K562 (cell line): ENCODE measurements at regions not wholly inside any gene's neighbourhood (a gene's known extent, or its start where the extent isn't known, plus 50 kb on each side); places are given as distances from the start of the nearest gene placed in this dataset.

Source experiments
- ATAC-seq: fragments of 200-7000 bp; cut with Tn5 transposase; 3 replicates; pipeline ENCODE4 v1.9.1; 2020; ENCODE audit warnings: moderate library complexity
- BruUV-seq: library from RNA; stranded (reverse); fragments of 400-500 nt; replicated peaks from 2 replicates; lab custom pipeline; 2021; lab: Mats Ljungman, UMichigan
- CTCF ChIA-PET: fragments of 300-600 bp; formaldehyde crosslinking; extraction: SDS; loops from one replicate; lab custom pipeline; 2021; ENCODE audit warnings: low intra/inter-chr PET ratio; lab: Yijun Ruan, JAX
- POLR2A ChIA-PET: fragments of 300-600, 350-650 bp; sonication (Branson Sonifier 250); formaldehyde crosslinking; extraction: SDS; loops from one replicate; lab custom pipeline; 2021; ENCODE audit warnings: antibody characterized with exemption, inconsistent platforms; lab: Yijun Ruan, JAX
- DNase-seq, 4 experiments: peaks; one replicate each; pipeline versions ENCODE4 v3.0.0 to v3.0.0-alpha.2; 2011 to 2018; ENCODE audit warnings: low spot score in 3 of 4, mixed read lengths in 3 of 4; ENCODE audit errors: extremely low read depth in 1 of 4
- FAIRE-seq: peaks from 2 replicates; lab custom pipeline; 2011; peaks lifted over from hg19 to GRCh38; lab: Jason Lieb, UNC
- H2AFZ ChIP-seq: 2 replicates; pipeline ENCODE4 v1.6.0; 2011; ENCODE audit warnings: low read depth, low read length, control low read depth, inconsistent platforms
- H3K27ac ChIP-seq: fragments of 200-600 bp; 3 replicates; pipeline ENCODE4 v1.8.0; 2011; ENCODE audit warnings: low read depth, mild to moderate bottlenecking, control low read depth, inconsistent platforms, low read length, moderate library complexity, mixed read lengths; ENCODE audit errors: extremely low read depth
- H3K27me3 ChIP-seq, 2 experiments: fragments of 300-600 bp in 1 of 2; 2 replicates in 1 of 2; 3 replicates in 1 of 2; pipeline versions ENCODE4 v1.6.0 to v1.8.0; 2011; ENCODE audit warnings: inconsistent platforms in 2 of 2, low read length in 2 of 2, mild to moderate bottlenecking in 1 of 2, mixed read lengths in 1 of 2, moderate library complexity in 1 of 2; ENCODE audit not compliant: control insufficient read depth in 2 of 2, insufficient read depth in 2 of 2
- H3K36me3 ChIP-seq: fragments of 300-600 bp; 3 replicates; pipeline ENCODE4 v1.8.0; 2011; ENCODE audit warnings: mild to moderate bottlenecking, low read length, inconsistent platforms; ENCODE audit not compliant: control insufficient read depth, insufficient read depth
- H3K4me1 ChIP-seq, 2 experiments: fragments of 200-600 bp in 1 of 2; replicated peaks in 1 of 2; 2 replicates in 1 of 2; 3 replicates in 1 of 2; pipeline versions ENCODE4 v1.5.1 to v1.8.0; 2011; ENCODE audit warnings: inconsistent platforms in 2 of 2, low read length in 2 of 2, mild to moderate bottlenecking in 1 of 2, mixed read lengths in 1 of 2, moderate library complexity in 1 of 2; ENCODE audit not compliant: control insufficient read depth in 2 of 2, insufficient read depth in 2 of 2
- H3K4me2 ChIP-seq: 2 replicates; pipeline ENCODE4 v1.6.1; 2011; ENCODE audit warnings: low read length, control low read depth, inconsistent platforms, mixed read lengths; ENCODE audit not compliant: insufficient read depth
- H3K4me3 ChIP-seq: fragments of 200-600 bp; sonication (generic), shearing (Covaris generic); 2 replicates; pipeline ENCODE4 v1.5.1; 2016; ENCODE audit warnings: control low read depth, inconsistent platforms
- H3K79me2 ChIP-seq: fragments of 200-600 bp; 3 replicates; pipeline ENCODE4 v1.8.0; 2011; ENCODE audit warnings: low read length, inconsistent platforms; ENCODE audit not compliant: control insufficient read depth, insufficient read depth
- H3K9ac ChIP-seq, 2 experiments: 2 replicates each; pipeline versions ENCODE4 v1.6.0 to v1.6.1; 2011; ENCODE audit warnings: low read depth in 2 of 2, low read length in 2 of 2, control low read depth in 1 of 2, inconsistent platforms in 1 of 2, mild to moderate bottlenecking in 1 of 2, mixed read lengths in 1 of 2; ENCODE audit not compliant: insufficient read depth in 1 of 2
- H3K9me1 ChIP-seq: one replicate; pipeline ENCODE4 v1.6.0; 2011; ENCODE audit warnings: inconsistent platforms, mild to moderate bottlenecking, low read length, moderate library complexity; ENCODE audit not compliant: control insufficient read depth, insufficient read depth
- H3K9me3 ChIP-seq: replicated peaks from 2 replicates; pipeline ENCODE4 v1.5.1; 2011; ENCODE audit warnings: low read depth, low read length, inconsistent platforms; ENCODE audit not compliant: control insufficient read depth, insufficient read depth
- H4K20me1 ChIP-seq: replicated peaks from 2 replicates; pipeline ENCODE4 v1.6.1; 2011; ENCODE audit warnings: low read length, inconsistent platforms, mixed read lengths; ENCODE audit not compliant: control insufficient read depth, insufficient read depth
- EWSR1 ChIP-seq: fragments of 450-650 bp; IDR thresholded peaks from 2 replicates; pipeline ENCODE4 v1.6.1; 2018; ENCODE audit warnings: borderline replicate concordance, mild to moderate bottlenecking, low read depth, moderate library complexity; ENCODE audit not compliant: partially characterized antibody
- PBX2 ChIP-seq, 2 experiments: IDR thresholded peaks in 1 of 2; conservative IDR thresholded peaks in 1 of 2; 2 replicates each; pipeline ENCODE4 v1.6.1; 2016; ENCODE audit warnings: low read depth in 2 of 2, mild to moderate bottlenecking in 1 of 2, missing compliant biosample characterization in 1 of 2, missing genetic modification characterization in 1 of 2, moderate library complexity in 1 of 2
- SRF ChIP-seq, 2 experiments: fragments of 250-450, 450-650 bp in 1 of 2; sonication (Bioruptor Pico) in 1 of 2; sonication (generic) in 1 of 2; formaldehyde crosslinking; IDR thresholded peaks; 2 replicates each; pipeline versions ENCODE4 v1.5.0 to v1.5.1; 2020 to 2022; ENCODE audit warnings: mild to moderate bottlenecking in 1 of 2, missing genetic modification reagents in 1 of 2
- WGBS: fragments of 100-300 bp; shearing (Covaris generic); methylation state at CpG from one replicate; pipeline ENCODE4 v1.1.6; 2016; ENCODE audit warnings: low coverage, mixed read lengths; ENCODE audit not compliant: insufficient coverage; ENCODE audit errors: missing lambda C conversion rate; 5-methylcytosine and 5-hydroxymethylcytosine counted together
- in situ Hi-C: fragments of 300-500 bp; cut with MboI; formaldehyde crosslinking; loops from 4 replicates; pipeline ENCODE4 v1.15.0; 2018; ENCODE audit warnings: inconsistent platforms, mixed read lengths
- intact Hi-C: fragments of 100-400 bp; cut with micrococcal nuclease; formaldehyde crosslinking; loops from 2 replicates; pipeline ENCODE4 v1.14.2; 2022

DNA sequence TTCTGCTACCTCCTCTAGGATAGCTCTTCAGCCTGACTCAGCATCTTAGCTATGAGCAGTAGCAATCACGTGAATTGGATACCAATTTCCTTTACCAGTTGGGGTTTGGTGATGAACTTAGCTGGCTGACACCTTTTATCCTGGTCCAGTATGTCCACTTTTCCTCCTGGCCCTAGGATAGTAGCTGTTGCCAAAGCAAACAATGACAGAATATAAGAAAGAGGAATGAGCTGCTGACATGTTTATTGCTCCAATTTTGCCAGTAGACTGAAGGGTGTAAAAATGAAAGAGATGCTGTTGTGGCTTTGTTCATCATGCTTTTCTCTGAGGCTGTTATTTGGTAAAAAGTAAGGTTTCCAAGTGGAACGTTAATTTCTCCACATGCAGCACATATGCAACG is 168.3 kb upstream of the JAG1 start:
- no peaks in the 10 kb centered on the region for H4K20me1 ChIP-seq
- no peak for FAIRE-seq
- 0% methylated on average over 3 of the region's 3 CpGs for WGBS
- H3K27me3 ChIP-seq = no peaks in the 10 kb centered on the region
- H3K4me2 ChIP-seq = no peak overlapping the region
- H3K27ac ChIP-seq = no peak overlapping the region
- DNase-seq = no peak
- in situ Hi-C loops (no loop called here), intact Hi-C loops (no loop called here)
- H2AFZ ChIP-seq = no peak overlapping the region
- no peak for ATAC-seq
- BruUV-seq = no TSS peak
- no peaks in the 10 kb centered on the region for H3K9me3 ChIP-seq
- no peaks in the 10 kb centered on the region for H3K79me2 ChIP-seq
- H3K36me3 ChIP-seq = no peaks in the 10 kb centered on the region
- H3K4me3 ChIP-seq = no peak overlapping the region
- CTCF ChIA-PET = no interaction called here
- no peaks in the 10 kb centered on the region for H3K4me1 ChIP-seq
- no peaks in the 10 kb centered on the region for H3K9me1 ChIP-seq
- no peak for TF ChIP-seq EWSR1
- TF ChIP-seq PBX2 (CRISPR knock-in tag; IDR thresholded peaks at IDR 0.05; ENCODE audit: low read depth) = no peak
- TF ChIP-seq PBX2 (tag; conservative IDR thresholded peaks at IDR 0.05; ENCODE audit: low read depth) = peak; percentile 68
- no peak for TF ChIP-seq SRF (CRISPR knock-in tag; IDR thresholded peaks at IDR 0.05)
- TF ChIP-seq, all 486 proteins: peak for 1
- H3K9ac ChIP-seq = no peak overlapping the region
- POLR2A ChIA-PET = no interaction called here
